ENCODE measurements at regions not wholly inside any gene's neighbourhood (a gene's known extent, or its start where the extent isn't known, plus 50 kb on each side); places are given as distances from the start of the nearest gene placed in this dataset.

- no peak for TF ChIP-seq CTCF (IDR thresholded peaks at IDR 0.05 in 4 of 5, conservative IDR thresholded peaks at IDR 0.05 in 1 of 5)
- no peak for TF ChIP-seq POLR2A (IDR thresholded peaks at IDR 0.05)
These were observed 400.8 kb upstream of the PROK2 start for GRCh38 chr3:72185549-72186399.

Measured in gastrocnemius medialis (tissue), 4 donors.